Keratinocyte (primary cell): ENCODE measurements at regions not wholly inside any gene's neighbourhood (a gene's known extent, or its start where the extent isn't known, plus 50 kb on each side); places are given as distances from the start of the nearest gene placed in this dataset.

Experiments used
- DNase-seq: peaks from one replicate; pipeline ENCODE4 v3.0.0-alpha.2; 2011; ENCODE audit warnings: low read depth, missing footprints, low spot score
- FAIRE-seq: peaks from 2 replicates; lab custom pipeline; 2011; peaks lifted over from hg19 to GRCh38; lab: Jason Lieb, UNC
- H2AFZ ChIP-seq: 2 replicates; pipeline ENCODE4 v1.6.0; 2012; ENCODE audit warnings: low read length, control low read depth, inconsistent platforms; ENCODE audit not compliant: control insufficient read depth
- H3K27ac ChIP-seq: 2 replicates; pipeline ENCODE4 v1.5.1; 2011; ENCODE audit warnings: low read length; ENCODE audit not compliant: control insufficient read depth, insufficient read depth
- H3K27me3 ChIP-seq: 3 replicates; pipeline ENCODE4 v1.6.0; 2011; ENCODE audit warnings: low read length; ENCODE audit not compliant: control insufficient read depth, insufficient read depth; ENCODE audit errors: extremely low read depth
- H3K36me3 ChIP-seq, 2 experiments: 2 replicates in 1 of 2; 3 replicates in 1 of 2; pipeline ENCODE4 v1.5.1; 2011; ENCODE audit warnings: low read length in 2 of 2, mild to moderate bottlenecking in 1 of 2; ENCODE audit not compliant: control insufficient read depth in 2 of 2, insufficient read depth in 2 of 2; ENCODE audit errors: extremely low read depth in 1 of 2
- H3K4me1 ChIP-seq: 3 replicates; pipeline ENCODE4 v1.5.1; 2011; ENCODE audit warnings: low read length; ENCODE audit not compliant: control insufficient read depth, insufficient read depth; ENCODE audit errors: extremely low read depth
- H3K4me2 ChIP-seq: 3 replicates; pipeline ENCODE4 v1.6.0; 2011; ENCODE audit warnings: low read depth, low read length; ENCODE audit not compliant: control insufficient read depth, insufficient read depth; ENCODE audit errors: extremely low read depth
- H3K4me3 ChIP-seq, 3 experiments: fragments of 200-600 bp in 1 of 3; sonication (generic) in 1 of 3; 2 replicates in 2 of 3; 3 replicates in 1 of 3; pipeline ENCODE4 v1.5.1; 2011 to 2016; ENCODE audit warnings: low read length in 3 of 3, mild to moderate bottlenecking in 3 of 3, control low read depth in 2 of 3, inconsistent platforms in 1 of 3, low read depth in 1 of 3, mixed read lengths in 1 of 3, mixed run types in 1 of 3, moderate library complexity in 1 of 3; ENCODE audit not compliant: control insufficient read depth in 2 of 3, insufficient read depth in 2 of 3; ENCODE audit errors: extremely low read depth in 1 of 3
- H3K79me2 ChIP-seq: 2 replicates; pipeline ENCODE4 v1.6.0; 2012; ENCODE audit warnings: low read length; ENCODE audit not compliant: control insufficient read depth, insufficient read depth
- H3K9ac ChIP-seq: 3 replicates; pipeline ENCODE4 v1.6.0; 2011; ENCODE audit warnings: low read length; ENCODE audit not compliant: control insufficient read depth, insufficient read depth; ENCODE audit errors: extremely low read depth
- H3K9me1 ChIP-seq: 3 replicates; pipeline ENCODE4 v1.6.0; 2011; ENCODE audit warnings: low read length; ENCODE audit not compliant: control insufficient read depth, insufficient read depth; ENCODE audit errors: extremely low read depth
- H3K9me3 ChIP-seq: 2 replicates; pipeline ENCODE4 v1.5.1; 2012; ENCODE audit warnings: low read depth, low read length; ENCODE audit not compliant: control insufficient read depth
- H4K20me1 ChIP-seq: 3 replicates; pipeline ENCODE4 v1.6.0; 2011; ENCODE audit warnings: low read length; ENCODE audit not compliant: control insufficient read depth, insufficient read depth; ENCODE audit errors: extremely low read depth
- CTCF ChIP-seq, 3 experiments: IDR thresholded peaks in 1 of 3; conservative IDR thresholded peaks in 1 of 3; optimal IDR thresholded peaks in 1 of 3; 2 replicates in 2 of 3; 3 replicates in 1 of 3; pipeline versions ENCODE3 to v1.5.1; 2011; ENCODE audit warnings: low read length in 3 of 3, mild to moderate bottlenecking in 3 of 3, moderate library complexity in 2 of 3, control low read depth in 1 of 3, inconsistent platforms in 1 of 3; ENCODE audit not compliant: insufficient read depth in 2 of 3; ENCODE audit errors: extremely low read depth in 1 of 3
- EZH2 ChIP-seq: IDR thresholded peaks from one replicate; pipeline ENCODE4 v1.6.1; 2012; ENCODE audit warnings: inconsistent platforms, mild to moderate bottlenecking, low read length, moderate library complexity
- dilution Hi-C: fragments of 300-500 bp; cut with MboI; formaldehyde crosslinking; loops from one replicate; pipeline ENCODE4 v1.7.0; 2020; ENCODE audit warnings: low sequenced_read_pairs; ENCODE audit not compliant: extremely low pct_ligation_motif_present

GRCh38 chr2:104432401-104432800, 421.5 kb upstream of the POU3F3 start:
- H3K4me3 ChIP-seq: no peak overlapping the region
- no peaks in the 10 kb centered on the region for H3K4me1 ChIP-seq
- no peak overlapping the region for H3K27ac ChIP-seq
- no peaks in the 10 kb centered on the region for H3K36me3 ChIP-seq
- TF ChIP-seq CTCF (optimal IDR thresholded peaks at IDR 0.05 in 1 of 3, IDR thresholded peaks at IDR 0.05 in 1 of 3, conservative IDR thresholded peaks at IDR 0.05 in 1 of 3; ENCODE audit: extremely low read depth in 1 of 3, insufficient read depth in 2 of 3, low read length in 3 of 3): no peak
- no peak for TF ChIP-seq EZH2
- H3K9ac ChIP-seq: no peak overlapping the region
- H3K9me3 ChIP-seq: no peaks in the 10 kb centered on the region
- no peaks in the 10 kb centered on the region for H3K27me3 ChIP-seq
- DNase-seq (no peak), FAIRE-seq (no peak)
- dilution Hi-C loops: loop anchor here (25.0 kb wide), 1 partner anchor 105 kb away; no protein-coding TSS in a partner anchor
- H4K20me1 ChIP-seq: no peaks in the 10 kb centered on the region
- no peak overlapping the region for H2AFZ ChIP-seq
- no peaks in the 10 kb centered on the region for H3K79me2 ChIP-seq
- no peaks in the 10 kb centered on the region for H3K9me1 ChIP-seq
- H3K4me2 ChIP-seq: no peak overlapping the region

GRCh38 chr2:104432991-104433390, 420.9 kb upstream of the POU3F3 start:
- dilution Hi-C loops: loop anchor here (25.0 kb wide), 1 partner anchor 104 kb away; no protein-coding TSS in a partner anchor
- H3K4me2 ChIP-seq: no peak overlapping the region
- TF ChIP-seq EZH2: no peak
- TF ChIP-seq CTCF (optimal IDR thresholded peaks at IDR 0.05 in 1 of 3, IDR thresholded peaks at IDR 0.05 in 1 of 3, conservative IDR thresholded peaks at IDR 0.05 in 1 of 3; ENCODE audit: extremely low read depth in 1 of 3, insufficient read depth in 2 of 3, low read length in 3 of 3): no peak

More at GRCh38 chr2:104432991-104433390, 420.9 kb upstream of the POU3F3 start:
- Histone ChIP-seq H3K9me1 (no peaks in the 10 kb centered on the region), H3K27me3 (no peaks in the 10 kb centered on the region), H3K4me3 (no peak overlapping the region), H3K9me3 (no peaks in the 10 kb centered on the region), H3K4me1 (no peaks in the 10 kb centered on the region), H3K27ac (no peak overlapping the region), H3K79me2 (no peaks in the 10 kb centered on the region), H4K20me1 (no peaks in the 10 kb centered on the region), H2AFZ (no peak overlapping the region), H3K36me3 (no peaks in the 10 kb centered on the region), H3K9ac (no peak overlapping the region)
- DNase-seq: no peak
- no peak for FAIRE-seq
